H1 (cell line): ENCODE measurements at regions not wholly inside any gene's neighbourhood (a gene's known extent, or its start where the extent isn't known, plus 50 kb on each side); places are given as distances from the start of the nearest gene placed in this dataset.

ENCODE experiments used
- CTCF ChIA-PET: fragments of 300-600 bp; sonication (Branson Sonifier 250); formaldehyde crosslinking; loops from one replicate; lab custom pipeline; 2021; ENCODE audit not compliant: partially characterized antibody; lab: Charles Lee
- POLR2A ChIA-PET: fragments of 300-600 bp; sonication (Branson Sonifier 250); formaldehyde crosslinking; loops from one replicate; lab custom pipeline; 2021; ENCODE audit warnings: inconsistent platforms; ENCODE audit not compliant: partially characterized antibody; lab: Charles Lee
- DNase-seq, 2 experiments: peaks; one replicate each; pipeline versions ENCODE4 v3.0.0 to v3.0.0-alpha.2; 2010 to 2022; ENCODE audit warnings: low spot score in 2 of 2, low read depth in 1 of 2, mixed read lengths in 1 of 2
- FAIRE-seq: peaks from 2 replicates; lab custom pipeline; 2011; peaks lifted over from hg19 to GRCh38; lab: Jason Lieb, UNC
- H2AFZ ChIP-seq: 2 replicates; pipeline ENCODE4 v1.8.1; 2012; ENCODE audit warnings: low read length, inconsistent platforms
- H2AK5ac ChIP-seq: 2 replicates; pipeline ENCODE4 v1.6.1; 2013; ENCODE audit warnings: low read depth, low read length
- H2BK120ac ChIP-seq: replicated peaks from 2 replicates; pipeline ENCODE3; 2013; ENCODE audit warnings: low read depth, low read length, inconsistent platforms
- H2BK12ac ChIP-seq: 2 replicates; pipeline ENCODE4 v1.6.1; 2013; ENCODE audit warnings: low read depth, low read length
- H2BK15ac ChIP-seq: 2 replicates; pipeline ENCODE4 v1.6.1; 2013; ENCODE audit warnings: low read length
- H2BK20ac ChIP-seq: 2 replicates; pipeline ENCODE4 v1.6.1; 2013; ENCODE audit warnings: low read length
- H2BK5ac ChIP-seq: 2 replicates; pipeline ENCODE4 v1.6.1; 2013; ENCODE audit warnings: low read depth, low read length
- H3K14ac ChIP-seq: 2 replicates; pipeline ENCODE4 v1.6.1; 2013; ENCODE audit warnings: inconsistent platforms; ENCODE audit not compliant: insufficient read length
- H3K18ac ChIP-seq: 2 replicates; pipeline ENCODE4 v1.6.1; 2013; ENCODE audit warnings: low read length; ENCODE audit errors: extremely low read depth
- H3K23ac ChIP-seq: 2 replicates; pipeline ENCODE4 v1.6.1; 2013; ENCODE audit warnings: inconsistent platforms; ENCODE audit not compliant: insufficient read length
- H3K23me2 ChIP-seq: 2 replicates; pipeline ENCODE4 v1.6.1; 2013; ENCODE audit warnings: low read depth, low read length
- H3K27ac ChIP-seq: 2 replicates; pipeline ENCODE4 v1.6.1; 2011; ENCODE audit warnings: low read depth, low read length, inconsistent platforms
- H3K27me3 ChIP-seq, 4 experiments: replicated peaks in 1 of 4; 1 replicate in 1 of 4; 2 replicates in 3 of 4; pipeline versions ENCODE4 v1.6.1 to v1.8.1; 2011 to 2013; ENCODE audit warnings: low read length in 3 of 4, mild to moderate bottlenecking in 3 of 4, inconsistent platforms in 2 of 4, mixed read lengths in 2 of 4, moderate library complexity in 1 of 4; ENCODE audit not compliant: control insufficient read depth in 3 of 4, insufficient read depth in 3 of 4; ENCODE audit errors: extremely low read depth in 1 of 4
- H3K36me3 ChIP-seq, 4 experiments: 2 replicates each; pipeline versions ENCODE4 v1.6.1 to v1.8.1; 2011 to 2013; ENCODE audit warnings: mild to moderate bottlenecking in 4 of 4, low read length in 3 of 4, moderate library complexity in 2 of 4, control low read depth in 1 of 4, inconsistent platforms in 1 of 4; ENCODE audit not compliant: insufficient read depth in 4 of 4, control insufficient read depth in 2 of 4
- H3K4ac ChIP-seq: replicated peaks from 2 replicates; pipeline ENCODE3; 2013; ENCODE audit warnings: low read length, low read depth, mixed read lengths, inconsistent platforms; ENCODE audit not compliant: insufficient read length
- H3K4me1 ChIP-seq, 4 experiments: replicated peaks in 1 of 4; 1 replicate in 1 of 4; 2 replicates in 3 of 4; pipeline versions ENCODE4 v1.6.1 to v1.8.1; 2011 to 2013; ENCODE audit warnings: low read length in 3 of 4, inconsistent platforms in 2 of 4, mixed read lengths in 1 of 4; ENCODE audit not compliant: insufficient read depth in 4 of 4, control insufficient read depth in 3 of 4
- H3K4me2 ChIP-seq, 2 experiments: 2 replicates each; pipeline versions ENCODE4 v1.6.1 to v1.8.1; 2011 to 2013; ENCODE audit warnings: low read depth in 2 of 2, low read length in 2 of 2, control low read depth in 1 of 2, inconsistent platforms in 1 of 2, mild to moderate bottlenecking in 1 of 2; ENCODE audit not compliant: insufficient read depth in 1 of 2
- H3K4me3 ChIP-seq, 4 experiments: fragments of 200-600, 300-600 bp in 1 of 4; sonication (generic), shearing (Covaris generic), sonication (Bioruptor Twin) in 1 of 4; 2 replicates each; pipeline versions ENCODE4 v1.5.1 to v1.8.1; 2011 to 2016; ENCODE audit warnings: low read length in 4 of 4, low read depth in 3 of 4, control low read depth in 2 of 4, inconsistent platforms in 2 of 4, mild to moderate bottlenecking in 2 of 4, mixed read lengths in 1 of 4, moderate library complexity in 1 of 4; ENCODE audit not compliant: insufficient read depth in 2 of 4; ENCODE audit errors: extremely low read depth in 1 of 4
- H3K56ac ChIP-seq: replicated peaks from 2 replicates; pipeline ENCODE3; 2013; ENCODE audit warnings: low read depth, mild to moderate bottlenecking, mixed read lengths, low read length, inconsistent platforms; ENCODE audit not compliant: insufficient read length
- H3K79me1 ChIP-seq: 2 replicates; pipeline ENCODE4 v1.6.1; 2013; ENCODE audit warnings: low read depth, low read length, control low read depth
- H3K79me2 ChIP-seq, 2 experiments: 2 replicates each; pipeline versions ENCODE4 v1.6.1 to v1.8.1; 2012 to 2013; ENCODE audit warnings: low read length in 2 of 2, mild to moderate bottlenecking in 2 of 2, inconsistent platforms in 1 of 2; ENCODE audit not compliant: insufficient read depth in 2 of 2, control insufficient read depth in 1 of 2
- H3K9ac ChIP-seq, 4 experiments: replicated peaks in 1 of 4; 1 replicate in 1 of 4; 2 replicates in 3 of 4; pipeline versions ENCODE4 v1.6.1 to v1.8.1; 2011 to 2013; ENCODE audit warnings: low read depth in 3 of 4, low read length in 3 of 4, control low read depth in 2 of 4, mild to moderate bottlenecking in 2 of 4, moderate library complexity in 2 of 4, inconsistent platforms in 1 of 4; ENCODE audit errors: extremely low read depth in 1 of 4
- H3K9me3 ChIP-seq, 2 experiments: 2 replicates each; pipeline versions ENCODE4 v1.6.1 to v1.8.1; 2012 to 2013; ENCODE audit warnings: mild to moderate bottlenecking in 2 of 2, moderate library complexity in 2 of 2, control low read depth in 1 of 2, inconsistent platforms in 1 of 2, low read depth in 1 of 2, low read length in 1 of 2, mixed read lengths in 1 of 2; ENCODE audit not compliant: insufficient read depth in 2 of 2
- H4K20me1 ChIP-seq, 2 experiments: replicated peaks in 1 of 2; 2 replicates each; pipeline versions ENCODE3 to v1.8.1; 2011 to 2013; ENCODE audit warnings: inconsistent platforms in 2 of 2, low read length in 2 of 2, mild to moderate bottlenecking in 1 of 2; ENCODE audit not compliant: insufficient read depth in 2 of 2, control insufficient read depth in 1 of 2
- H4K5ac ChIP-seq: 2 replicates; pipeline ENCODE4 v1.6.1; 2013; ENCODE audit warnings: low read length, low read depth, mixed read lengths, inconsistent platforms; ENCODE audit not compliant: insufficient read length
- H4K8ac ChIP-seq: 2 replicates; pipeline ENCODE4 v1.8.0; 2013; ENCODE audit warnings: mild to moderate bottlenecking, moderate library complexity, low read length, inconsistent platforms; ENCODE audit not compliant: insufficient read depth; ENCODE audit errors: extremely low read depth
- H4K91ac ChIP-seq: replicated peaks from 2 replicates; pipeline ENCODE3; 2013; ENCODE audit warnings: low read length, mixed read lengths, inconsistent platforms; ENCODE audit not compliant: insufficient read length
- ASH2L ChIP-seq: fragments of 200-600, 300-600 bp; sonication (generic); IDR thresholded peaks from one replicate; pipeline ENCODE4 v1.7.1; 2017; ENCODE audit warnings: low read length
- CTCF ChIP-seq, 3 experiments: IDR thresholded peaks; 1 replicate in 2 of 3; 2 replicates in 1 of 3; pipeline versions ENCODE4 v1.5.1 to v1.6.1; 2011; ENCODE audit warnings: low read length in 3 of 3, mild to moderate bottlenecking in 3 of 3, inconsistent platforms in 2 of 3, low read depth in 1 of 3, moderate library complexity in 1 of 3; ENCODE audit not compliant: insufficient read depth in 1 of 3; ENCODE audit errors: control extremely low read depth in 1 of 3
- EP300 ChIP-seq, 2 experiments: IDR thresholded peaks; 1 replicate in 1 of 2; 2 replicates in 1 of 2; pipeline ENCODE4 v1.6.1; 2011 to 2012; ENCODE audit warnings: low read depth in 2 of 2, low read length in 2 of 2, mild to moderate bottlenecking in 2 of 2, borderline replicate concordance in 1 of 2, inconsistent platforms in 1 of 2, moderate library complexity in 1 of 2
- FOSL1 ChIP-seq: IDR thresholded peaks from 2 replicates; pipeline ENCODE4 v1.6.1; 2011; ENCODE audit warnings: mild to moderate bottlenecking, low read depth, low read length, moderate library complexity; ENCODE audit not compliant: insufficient read depth
- GABPA ChIP-seq: IDR thresholded peaks from 2 replicates; pipeline ENCODE4 v1.6.1; 2011; ENCODE audit warnings: mild to moderate bottlenecking, low read length, moderate library complexity, borderline replicate concordance; ENCODE audit not compliant: insufficient read depth
- HDAC6 ChIP-seq: IDR thresholded peaks from one replicate; pipeline ENCODE4 v1.7.1; 2012; ENCODE audit warnings: low read depth, mild to moderate bottlenecking, inconsistent platforms, low read length, moderate library complexity
- KDM1A ChIP-seq: fragments of 200-600, 300-600 bp; sonication (generic); IDR thresholded peaks from 2 replicates; pipeline ENCODE4 v1.7.1; 2016; ENCODE audit warnings: mild to moderate bottlenecking, low read length, borderline replicate concordance
- NANOG ChIP-seq: IDR thresholded peaks from 2 replicates; pipeline ENCODE4 v1.6.1; 2011; ENCODE audit warnings: low read length, low read depth, mild to moderate bottlenecking, inconsistent platforms; ENCODE audit not compliant: insufficient read depth, poor library complexity, severe bottlenecking
- POLR2AphosphoS5 ChIP-seq: IDR thresholded peaks from 2 replicates; pipeline ENCODE4 v1.6.1; 2011; ENCODE audit warnings: low read depth, low read length
- SIX5 ChIP-seq: IDR thresholded peaks from 2 replicates; pipeline ENCODE4 v1.6.1; 2011; ENCODE audit warnings: mild to moderate bottlenecking, low read depth, low read length
- WGBS, 2 experiments: shearing (Covaris generic) in 1 of 2; methylation state at CpG; one replicate each; pipeline versions ENCODE4 v1.1.6 to v1.1.7; 2013 to 2015; ENCODE audit warnings: low lambda C conversion rate in 2 of 2, mixed read lengths in 2 of 2, inconsistent platforms in 1 of 2, low coverage in 1 of 2, missing lambda C conversion rate in 1 of 2; ENCODE audit not compliant: insufficient replicate concordance in 2 of 2, insufficient coverage in 1 of 2, insufficient read length in 1 of 2; ENCODE audit errors: extremely low coverage in 1 of 2, missing lambda C conversion rate in 1 of 2; 5-methylcytosine and 5-hydroxymethylcytosine counted together
- TF ChIP-seq, protein P1 (sequence below): IDR thresholded peaks from 2 replicates; pipeline ENCODE4 v1.6.1; 2011; ENCODE audit warnings: low read length, improper control_type of control experiment

DNA sequence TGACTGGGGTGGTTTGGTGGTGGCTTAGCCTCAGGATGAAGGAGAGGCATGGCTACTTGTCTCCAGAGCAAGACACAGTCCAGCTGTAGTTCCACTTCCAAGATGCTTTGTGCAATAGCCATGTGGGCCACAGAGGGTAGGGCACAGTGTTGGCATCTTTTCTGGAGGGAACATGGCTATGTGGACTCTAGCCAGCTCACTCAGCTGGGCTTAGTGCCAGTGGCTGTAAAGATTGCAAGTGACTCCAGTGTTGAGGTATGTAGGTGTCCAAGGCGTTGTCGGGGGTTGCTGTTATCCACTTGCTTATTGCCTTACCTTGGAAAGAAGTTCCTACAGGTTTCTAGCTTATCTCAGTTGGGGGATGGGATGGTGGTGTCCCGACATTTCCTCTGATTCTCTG is 233.4 kb downstream of the CD109 start:
- ChIA-PET CTCF (interaction anchor here (0.6 kb wide), 1 partner anchor 75 kb away, joined by 3 read pairs; no protein-coding TSS in a partner anchor), POLR2A (no interaction called here)
- no peak overlapping the region for H4K5ac ChIP-seq
- no peaks in the 10 kb centered on the region for H3K79me1 ChIP-seq
- DNase-seq (no peak), FAIRE-seq (no peak)
- H3K23ac ChIP-seq, result no peak overlapping the region
- no peak overlapping the region for H2BK15ac ChIP-seq
- no peak overlapping the region for H3K4me3 ChIP-seq
- no peaks in the 10 kb centered on the region for H4K20me1 ChIP-seq
- H2BK120ac ChIP-seq, result no peak overlapping the region
- H3K9me3 ChIP-seq, result no peaks in the 10 kb centered on the region
- no peak overlapping the region for H2BK12ac ChIP-seq
- H2BK20ac ChIP-seq, result no peak overlapping the region
- no peaks in the 10 kb centered on the region for H3K4me1 ChIP-seq
- no peak overlapping the region for H2AFZ ChIP-seq
- no peaks in the 10 kb centered on the region for H3K79me2 ChIP-seq
- no peaks in the 10 kb centered on the region for H3K23me2 ChIP-seq
- no peak overlapping the region for H2AK5ac ChIP-seq
- H3K27me3 ChIP-seq, result no peaks in the 10 kb centered on the region
- no peak overlapping the region for H3K18ac ChIP-seq
- no peak overlapping the region for H3K27ac ChIP-seq
- H3K9ac ChIP-seq, result no peak overlapping the region
- H3K4ac ChIP-seq, result no peak overlapping the region
- H3K14ac ChIP-seq, result no peak overlapping the region
- H2BK5ac ChIP-seq, result no peak overlapping the region
- H3K56ac ChIP-seq, result no peak overlapping the region
- 92% methylated on average over 3 of the region's 3 CpGs; no CpG with 5 or more reads in 1 of the 2 experiments for WGBS, 2 experiments
- H4K8ac ChIP-seq, result no peak overlapping the region
- no peaks in the 10 kb centered on the region for H3K36me3 ChIP-seq
- no peak overlapping the region for H3K4me2 ChIP-seq
- no peak overlapping the region for H4K91ac ChIP-seq
- TF ChIP-seq FOSL1 (no peak), EP300 (IDR thresholded peaks at IDR 0.05; ENCODE audit: borderline replicate concordance in 1 of 2, low read depth in 2 of 2, low read length in 2 of 2) (no peak), ASH2L (no peak), NANOG (no peak), HDAC6 (no peak), KDM1A (no peak), POLR2AphosphoS5 (no peak), GABPA (no peak), SIX5 (no peak), CTCF (IDR thresholded peaks at IDR 0.05; ENCODE audit: control extremely low read depth in 1 of 3, insufficient read depth in 1 of 3, low read depth in 1 of 3, low read length in 3 of 3) (no peak)
- TF ChIP-seq, protein P1, sequence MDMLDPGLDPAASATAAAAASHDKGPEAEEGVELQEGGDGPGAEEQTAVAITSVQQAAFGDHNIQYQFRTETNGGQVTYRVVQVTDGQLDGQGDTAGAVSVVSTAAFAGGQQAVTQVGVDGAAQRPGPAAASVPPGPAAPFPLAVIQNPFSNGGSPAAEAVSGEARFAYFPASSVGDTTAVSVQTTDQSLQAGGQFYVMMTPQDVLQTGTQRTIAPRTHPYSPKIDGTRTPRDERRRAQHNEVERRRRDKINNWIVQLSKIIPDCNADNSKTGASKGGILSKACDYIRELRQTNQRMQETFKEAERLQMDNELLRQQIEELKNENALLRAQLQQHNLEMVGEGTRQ, result no peak
